ENCODE measurements at regions not wholly inside any gene's neighbourhood (a gene's known extent, or its start where the extent isn't known, plus 50 kb on each side); places are given as distances from the start of the nearest gene placed in this dataset.

- POLR2A ChIA-PET, result no interaction called here
- Mint-ChIP-seq H3K4me1 (ENCODE audit: low read depth) (no peaks in the 10 kb centered on the region), H3K4me3 (no peak overlapping the region), H3K9me3 (no peaks in the 10 kb centered on the region), H3K36me3 (ENCODE audit: low read depth) (no peaks in the 10 kb centered on the region), H3K27me3 (no peaks in the 10 kb centered on the region), H3K27ac (no peak overlapping the region)
- ATAC-seq, result no peak
- CTCF ChIA-PET, result no interaction called here
- no peak for TF ChIP-seq CTCF (IDR thresholded peaks at IDR 0.05)
- DNase-seq, result no peak
- intact Hi-C loops (cut with micrococcal nuclease), result no loop called here
Measured at GRCh38 chr2:136715146-136715545, 50.2 kb upstream of the THSD7B start.

- ChIA-PET CTCF (no interaction called here), POLR2A (no interaction called here)
- intact Hi-C loops (cut with micrococcal nuclease), result no loop called here
- no peak for TF ChIP-seq CTCF (IDR thresholded peaks at IDR 0.05)
- Mint-ChIP-seq H3K4me3 (no peak overlapping the region), H3K27ac (no peak overlapping the region), H3K9me3 (no peaks in the 10 kb centered on the region), H3K27me3 (no peaks in the 10 kb centered on the region), H3K4me1 (ENCODE audit: low read depth) (no peaks in the 10 kb centered on the region), H3K36me3 (ENCODE audit: low read depth) (no peaks in the 10 kb centered on the region)
- ATAC-seq (no peak), DNase-seq (no peak)
Measured at GRCh38 chr2:136714452-136714951, 50.8 kb upstream of the THSD7B start.

- Mint-ChIP-seq H3K9me3 (no peaks in the 10 kb centered on the region), H3K27me3 (no peaks in the 10 kb centered on the region), H3K36me3 (ENCODE audit: low read depth) (no peaks in the 10 kb centered on the region), H3K4me3 (no peak overlapping the region), H3K4me1 (ENCODE audit: low read depth) (no peaks in the 10 kb centered on the region), H3K27ac (no peak overlapping the region)
- POLR2A ChIA-PET, result no interaction called here
- intact Hi-C loops (cut with micrococcal nuclease), result no loop called here
- TF ChIP-seq CTCF (IDR thresholded peaks at IDR 0.05), result no peak
- no peak for ATAC-seq
- CTCF ChIA-PET, result no interaction called here
- no peak for DNase-seq
Measured at GRCh38 chr2:136713739-136714138, 51.6 kb upstream of the THSD7B start.

GRCh38 chr2:136705336-136705735 is 60.0 kb upstream of the THSD7B start:
- ATAC-seq (no peak), DNase-seq (no peak)
- TF ChIP-seq CTCF (IDR thresholded peaks at IDR 0.05), result no peak
- intact Hi-C loops (cut with micrococcal nuclease), result no loop called here
- Mint-ChIP-seq H3K27me3 (no peaks in the 10 kb centered on the region), H3K9me3 (peaks cover 4% of the 10 kb centered on the region), H3K4me1 (ENCODE audit: low read depth) (no peaks in the 10 kb centered on the region), H3K27ac (no peak overlapping the region), H3K36me3 (ENCODE audit: low read depth) (no peaks in the 10 kb centered on the region), H3K4me3 (no peak overlapping the region)
- CTCF ChIA-PET, result no interaction called here
- POLR2A ChIA-PET, result no interaction called here

- CTCF ChIA-PET, result interaction anchor here (0.9 kb wide), 1 partner anchor 9 kb away, joined by 3 read pairs; no protein-coding TSS in a partner anchor
- POLR2A ChIA-PET, result no interaction called here
- Mint-ChIP-seq H3K4me3 (no peak overlapping the region), H3K27ac (no peak overlapping the region), H3K36me3 (ENCODE audit: low read depth) (no peaks in the 10 kb centered on the region), H3K27me3 (no peaks in the 10 kb centered on the region), H3K4me1 (ENCODE audit: low read depth) (no peaks in the 10 kb centered on the region), H3K9me3 (peaks cover 5% of the 10 kb centered on the region)
- no peak for DNase-seq
- intact Hi-C loops (cut with micrococcal nuclease), result no loop called here
- no peak for ATAC-seq
- no peak for TF ChIP-seq CTCF (IDR thresholded peaks at IDR 0.05)
Measured at GRCh38 chr2:136703214-136703613, 62.1 kb upstream of the THSD7B start.

All from activated CD8-positive, alpha-beta T cell treated with anti-CD3 and anti-CD28 coated beads for 36 hours (primary cell).